Dedifferentiated amniotic fluid mesenchymal stem cell (primary cell): ENCODE measurements at regions not wholly inside any gene's neighbourhood (a gene's known extent, or its start where the extent isn't known, plus 50 kb on each side); places are given as distances from the start of the nearest gene placed in this dataset.
"Not testable (repeated sequence)": the region's sequence is repeated elsewhere in the genome, so short reads cannot be mapped to it uniquely, and the experiment has no call there.

ENCODE experiments used
- DNase-seq: peaks from one replicate; pipeline ENCODE4 v3.0.0-alpha.2; 2016; ENCODE audit errors: extremely low spot score

DNA sequence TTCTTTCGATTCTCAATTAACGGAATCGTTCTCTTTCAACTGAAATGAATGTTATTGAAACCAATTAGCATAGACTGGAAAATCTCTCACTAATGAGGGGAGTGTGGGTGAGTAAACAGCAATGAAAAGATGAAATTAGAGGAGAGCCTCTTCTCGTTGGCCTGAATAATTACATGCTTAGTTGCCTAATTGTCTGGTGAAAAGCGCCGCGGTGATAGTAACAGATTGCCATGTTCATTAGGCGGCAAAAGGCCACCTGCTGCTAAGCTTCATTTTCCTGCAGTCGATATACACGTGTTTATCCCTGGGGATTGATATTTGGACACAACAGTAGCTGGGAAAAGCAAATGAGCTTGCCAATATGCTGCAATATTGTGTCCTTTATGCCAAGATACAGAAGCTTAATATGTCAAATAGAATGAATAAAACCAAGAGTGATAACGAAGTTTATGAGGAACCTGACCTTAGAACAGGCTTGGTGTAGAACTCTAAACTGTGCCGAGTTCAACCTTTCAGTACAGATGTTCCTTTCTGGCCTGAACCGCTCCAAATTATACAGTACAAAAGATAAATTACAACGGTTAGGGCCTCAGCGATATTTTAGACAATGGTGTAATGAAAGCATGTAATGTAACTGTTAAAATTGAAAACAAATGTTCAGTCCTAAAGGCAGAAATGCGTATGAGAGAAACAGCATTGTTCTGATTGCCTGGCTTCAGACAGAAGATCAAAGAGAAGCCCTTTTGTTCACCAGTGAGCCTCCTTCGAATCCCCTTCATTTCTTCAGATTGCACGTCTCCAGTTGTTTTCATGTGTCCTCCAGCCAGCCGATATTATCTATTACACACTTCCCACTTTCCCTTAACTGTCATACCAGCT lies 185.2 kb downstream of the SHOX2 start:
- no peak for DNase-seq

DNA sequence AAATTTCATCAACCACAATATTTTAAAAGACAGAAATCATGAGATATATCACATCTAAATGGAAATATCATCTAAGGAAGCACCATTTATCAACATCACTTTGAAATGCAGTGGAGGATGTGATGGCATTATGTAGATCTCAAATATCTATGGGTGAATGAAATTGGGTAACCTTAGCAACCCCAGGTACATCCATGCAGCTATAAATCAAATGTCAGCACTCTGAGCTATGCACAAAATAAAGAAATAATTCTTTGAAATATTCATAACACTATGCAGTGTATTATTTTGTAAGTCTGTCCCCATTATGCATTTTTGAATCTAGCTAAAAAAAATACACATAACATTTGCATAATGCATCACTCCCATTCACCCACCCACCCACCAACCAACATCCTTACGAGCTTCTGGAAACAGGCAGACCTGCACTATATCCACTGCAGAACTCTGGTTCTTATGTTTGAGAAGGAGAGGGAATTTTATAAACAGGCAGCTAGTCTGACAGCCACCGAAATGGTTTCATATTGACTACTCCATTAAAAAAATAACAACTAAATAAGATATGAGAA lies 186.8 kb downstream of the SHOX2 start:
- DNase-seq, result no peak

GRCh38 chr3:157918402-157918801 lies 187.8 kb downstream of the SHOX2 start:
- no peak for DNase-seq

DNA sequence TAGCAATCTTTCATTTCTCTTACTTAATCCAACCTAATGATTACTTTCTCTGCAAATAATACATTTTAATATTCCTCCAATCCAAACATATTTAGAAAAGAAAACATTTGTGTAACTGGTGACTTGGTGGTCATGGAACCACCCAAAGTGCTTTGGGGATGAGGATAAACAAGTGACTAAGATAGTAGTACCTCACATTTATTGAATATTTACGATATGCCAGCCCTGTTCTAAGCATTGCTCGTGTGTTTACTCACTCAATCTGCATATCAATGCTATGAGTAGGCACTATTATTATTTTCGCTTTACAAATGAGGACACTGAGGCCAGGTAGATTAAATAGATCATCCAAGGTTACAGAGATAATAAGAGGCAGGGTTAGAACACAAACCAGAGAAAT lies 189.5 kb downstream of the SHOX2 start:
- DNase-seq, result no peak

DNA sequence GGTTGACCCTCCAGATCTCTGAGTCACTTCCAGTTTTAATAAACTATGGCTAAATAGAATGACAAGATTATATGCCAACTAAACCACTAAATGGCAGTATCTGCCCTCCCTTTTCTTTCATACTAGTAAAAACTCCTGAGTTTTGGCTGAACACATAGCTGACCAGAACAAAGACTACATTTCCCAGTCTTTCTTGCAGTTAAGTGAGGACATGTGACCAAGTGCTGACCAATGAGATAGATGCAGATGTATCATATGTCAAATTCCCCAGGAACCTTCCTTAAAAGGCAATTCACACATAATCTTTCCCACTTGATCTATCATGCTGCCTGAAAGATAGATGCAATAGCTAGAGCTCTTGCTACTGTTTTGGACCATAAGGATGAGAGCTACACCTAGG lies 191.3 kb downstream of the SHOX2 start:
- DNase-seq, result no peak

DNA sequence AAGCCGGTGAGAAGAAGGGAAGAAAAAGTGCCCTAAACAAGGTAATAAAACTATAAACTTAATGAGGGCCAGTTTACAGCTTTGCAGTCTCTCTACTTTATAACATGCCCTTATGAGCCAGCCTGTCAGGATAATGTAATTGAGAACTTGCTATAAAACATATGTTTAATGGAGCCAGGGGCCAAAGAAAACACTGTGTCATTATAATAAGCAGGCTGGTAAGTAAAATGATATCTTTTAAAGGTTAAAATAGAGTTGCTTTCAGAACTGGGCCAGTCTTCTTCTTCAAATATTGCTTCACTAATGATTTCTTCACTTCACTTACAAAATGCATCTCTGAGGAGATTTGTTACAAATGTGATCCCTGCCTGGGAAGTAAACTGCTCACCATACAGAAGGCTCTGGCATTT lies 192.5 kb downstream of the SHOX2 start:
- peak; percentile 87 for DNase-seq

DNA sequence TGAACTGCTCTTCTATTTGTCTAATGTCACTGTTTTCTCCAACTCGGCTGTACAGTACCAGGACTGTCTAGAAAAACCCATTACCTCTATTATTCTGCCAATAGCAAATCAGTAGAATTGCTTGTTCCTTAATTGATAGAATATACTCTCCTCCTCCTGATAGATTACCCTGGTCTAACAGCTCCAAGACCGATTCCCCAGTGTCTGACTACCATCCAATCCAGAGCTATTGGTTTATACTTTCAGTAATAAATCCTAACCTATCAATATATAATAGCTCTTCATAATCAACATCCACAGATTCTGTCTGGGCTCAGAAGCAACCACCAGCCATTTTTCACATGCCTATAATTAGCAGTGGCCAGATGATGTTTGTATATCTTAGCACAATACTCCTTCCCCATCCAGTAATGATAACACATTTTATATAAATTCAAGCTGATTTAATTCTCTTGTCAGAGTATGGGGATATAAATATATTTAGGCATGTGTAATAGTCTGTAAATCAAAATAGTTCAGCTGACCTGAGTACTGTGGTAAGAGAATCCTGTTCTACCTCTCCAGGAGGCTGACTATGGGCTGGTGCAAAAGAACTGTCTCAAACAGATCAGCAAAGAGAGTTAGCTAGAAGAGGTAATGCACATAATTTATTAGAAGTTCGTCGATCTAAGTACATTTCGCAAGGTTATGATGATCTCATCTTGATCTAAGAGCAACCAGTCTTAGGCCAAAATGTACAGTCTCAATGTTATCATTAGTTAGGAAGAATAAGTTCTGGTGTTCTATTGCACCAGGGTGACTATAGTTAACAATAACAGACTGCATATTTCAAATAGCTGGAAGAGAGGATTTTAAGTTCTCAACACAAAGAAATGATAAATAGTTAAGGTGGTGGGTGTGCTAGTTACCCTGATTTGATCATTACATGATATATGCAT lies 193.4 kb downstream of the SHOX2 start:
- DNase-seq, result no peak

- DNase-seq, result no peak
Observed at GRCh38 chr3:157906627-157907026, 199.6 kb downstream of the SHOX2 start.

- DNase-seq, result no peak
Observed at GRCh38 chr3:157905885-157906284, 200.3 kb downstream of the SHOX2 start.

DNA sequence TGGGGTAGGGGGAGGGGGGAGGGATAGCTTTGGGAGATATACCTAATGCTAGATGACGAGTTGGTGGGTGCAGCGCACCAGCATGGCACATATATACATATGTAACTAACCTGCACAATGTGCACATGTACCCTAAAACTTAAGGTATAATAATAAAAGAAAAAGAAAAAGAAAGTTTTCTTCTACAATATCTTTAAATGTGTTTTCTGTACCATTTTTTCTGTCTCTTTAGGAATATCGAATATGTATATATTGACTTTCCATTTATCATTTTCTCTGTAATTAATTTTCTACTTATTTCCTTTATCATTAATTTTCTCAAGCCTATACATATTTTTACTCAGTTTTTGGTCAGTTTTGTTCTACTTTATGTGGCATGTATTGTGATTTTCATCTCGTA lies 203.5 kb downstream of the SHOX2 start:
- DNase-seq, result not testable (repeated sequence)

DNA sequence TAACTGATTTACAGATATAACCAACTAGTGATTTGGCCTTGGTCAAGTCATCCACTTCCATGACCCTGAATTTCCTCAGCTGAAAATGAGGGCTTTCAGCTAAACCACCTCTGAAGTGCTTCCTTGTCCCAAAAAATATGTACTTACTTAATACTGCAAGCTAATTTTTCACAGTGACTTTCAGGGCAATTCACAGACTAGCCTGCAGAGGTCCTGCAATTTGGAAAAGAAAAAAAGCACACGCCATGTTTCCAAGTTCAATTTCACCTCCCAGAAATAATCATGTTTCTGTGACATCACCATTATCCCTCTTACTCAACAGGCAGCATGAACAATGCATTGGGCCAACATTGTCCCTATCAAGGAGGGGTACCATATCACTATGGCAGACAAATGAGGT lies 218.2 kb downstream of the SHOX2 start:
- DNase-seq, result no peak

GRCh38 chr3:157876556-157876955 lies 229.7 kb downstream of the SHOX2 start:
- no peak for DNase-seq

GRCh38 chr3:157872902-157873301 lies 233.3 kb downstream of the SHOX2 start:
- no peak for DNase-seq

- DNase-seq, result no peak
Observed at GRCh38 chr3:157871838-157872460, 234.3 kb downstream of the SHOX2 start.

DNA sequence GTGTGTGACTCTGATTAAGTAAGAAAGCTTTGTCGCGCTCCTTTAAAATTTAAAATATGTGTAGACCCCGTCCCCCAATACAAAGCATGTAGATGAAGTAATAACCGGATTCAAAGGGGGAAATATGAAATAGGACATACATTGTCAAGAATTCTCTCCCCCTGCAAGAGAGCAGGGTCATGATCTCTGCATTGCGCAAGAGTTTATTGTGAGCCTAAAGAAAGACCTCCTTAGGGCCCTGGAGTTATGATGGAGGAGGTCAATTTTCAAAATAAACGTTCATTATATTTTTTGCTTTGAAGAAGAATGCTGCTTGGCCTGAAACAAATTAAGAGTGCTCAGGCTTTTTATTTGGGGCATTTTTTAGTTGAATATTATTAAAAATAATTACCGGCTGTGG lies 235.0 kb downstream of the SHOX2 start:
- no peak for DNase-seq

- DNase-seq, result no peak
Observed at GRCh38 chr3:157868946-157869345, 237.3 kb downstream of the SHOX2 start.

GRCh38 chr3:157868196-157868595 lies 238.0 kb downstream of the SHOX2 start:
- DNase-seq, result peak; percentile 77

DNA sequence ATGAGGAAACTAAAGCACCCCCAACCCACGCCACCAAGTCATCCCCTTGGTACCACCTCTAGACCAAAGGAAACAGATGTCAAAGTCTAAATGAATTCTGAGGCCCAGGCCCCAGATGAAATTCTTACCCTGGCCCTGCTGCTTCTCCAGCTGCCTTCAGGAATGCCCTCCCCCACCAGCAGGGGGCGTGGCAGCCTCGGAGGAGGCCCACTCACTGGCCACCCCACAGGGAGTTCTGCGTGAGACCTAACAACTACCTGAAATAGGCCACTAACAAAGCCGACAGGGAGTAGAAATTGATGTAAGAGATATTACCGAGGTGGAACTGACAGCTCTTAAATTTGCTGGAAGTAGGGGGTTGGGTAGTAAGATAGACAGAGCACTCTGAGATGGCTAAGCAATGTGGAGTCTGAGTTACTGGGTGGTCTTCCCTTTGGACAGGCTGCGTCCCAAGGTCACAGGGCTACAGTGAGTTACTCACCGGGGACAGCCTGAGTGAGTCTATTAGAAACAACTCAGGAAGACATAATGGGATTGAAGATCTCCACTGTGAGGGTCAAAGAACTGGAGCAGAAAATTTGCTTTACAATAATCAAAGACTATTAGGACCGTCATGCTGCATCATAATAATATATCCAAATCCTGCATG lies 240.7 kb downstream of the SHOX2 start:
- DNase-seq, result no peak

DNA sequence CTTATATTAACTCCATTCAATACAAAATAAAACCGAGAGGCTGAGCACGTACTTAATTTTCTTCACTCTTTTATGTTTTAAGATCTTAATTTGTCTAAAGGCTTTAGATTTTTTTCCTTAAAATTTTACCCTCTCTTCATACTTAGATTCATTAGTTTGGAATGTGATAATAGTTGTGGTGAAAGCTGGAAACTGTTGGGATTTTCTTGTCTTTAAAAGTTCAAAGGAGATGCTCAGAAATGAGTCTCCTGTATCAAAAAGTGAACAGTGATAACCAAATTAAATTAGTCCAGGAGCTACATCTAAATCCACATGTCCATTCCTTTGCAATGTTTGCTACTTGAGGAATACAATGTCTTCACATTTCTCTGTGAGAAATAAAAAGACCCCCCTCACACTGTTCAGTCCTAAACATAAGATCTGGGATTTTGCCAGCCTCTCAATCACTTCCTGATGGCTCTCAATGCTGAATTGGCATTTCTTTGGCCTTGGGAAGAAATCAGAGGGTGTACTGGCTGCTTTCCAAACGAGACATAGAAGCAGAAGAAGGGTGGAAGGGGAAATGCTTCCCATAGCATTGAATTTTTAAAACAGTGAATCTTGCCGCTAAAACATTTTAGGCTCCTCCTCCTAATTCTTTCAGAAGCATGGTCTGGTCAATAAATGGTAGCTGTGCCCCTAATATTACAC lies 245.0 kb downstream of the SHOX2 start:
- no peak for DNase-seq

DNA sequence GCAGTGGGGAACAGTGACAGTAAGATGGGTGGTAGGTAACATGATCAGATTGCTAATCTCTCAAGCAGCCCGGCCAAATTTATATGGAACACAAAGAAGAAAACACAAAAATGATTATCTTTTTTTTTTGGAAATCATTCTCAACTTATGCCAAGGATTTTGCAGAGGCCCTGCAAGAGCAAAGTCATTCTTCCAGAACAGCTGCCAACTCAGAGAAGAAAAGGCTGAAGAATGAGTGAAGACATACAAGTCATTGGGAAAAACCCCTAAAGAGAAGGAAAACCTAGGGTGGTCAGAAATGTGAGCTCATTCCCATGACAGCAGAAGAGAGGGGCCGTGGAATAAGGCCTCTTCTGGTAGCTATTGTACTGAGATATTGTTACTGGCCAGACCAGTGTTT lies 246.7 kb downstream of the SHOX2 start:
- no peak for DNase-seq

DNA sequence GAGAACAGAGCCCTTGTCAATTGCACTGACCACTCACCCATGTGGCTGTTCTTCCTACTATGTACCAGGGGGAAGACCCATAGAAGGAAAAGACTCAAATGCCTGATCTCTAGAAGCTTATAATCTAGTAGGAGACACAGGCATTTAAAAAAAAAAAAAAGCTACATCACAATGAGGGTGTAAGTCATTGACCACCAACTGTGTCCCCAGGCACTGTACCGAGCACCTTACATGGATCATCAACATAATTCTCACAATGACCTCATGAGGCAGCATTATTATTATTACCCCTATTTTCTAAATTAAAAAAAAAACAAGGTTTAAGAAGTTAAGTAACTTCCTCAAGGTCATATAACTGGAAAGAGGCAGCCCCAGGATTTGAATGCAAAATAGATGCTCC lies 247.4 kb downstream of the SHOX2 start:
- DNase-seq, result no peak
